Activated CD4-positive, alpha-beta T cell treated with anti-CD3 and anti-CD28 coated beads for 36 hours (primary cell): ENCODE measurements at regions not wholly inside any gene's neighbourhood (a gene's known extent, or its start where the extent isn't known, plus 50 kb on each side); places are given as distances from the start of the nearest gene placed in this dataset.

ENCODE experiments used
- ATAC-seq: fragments of 200-7000 bp; cut with Tn5 transposase; one replicate; pipeline ENCODE4 v1.10.0; 2021; ENCODE audit warnings: mild to moderate bottlenecking, moderate library complexity
- CTCF ChIA-PET: fragments of 350-600 bp; sonication (Branson Sonifier 250); formaldehyde crosslinking; loops from one replicate; lab custom pipeline; 2021; ENCODE audit warnings: antibody characterized with exemption; lab: Charles Lee
- POLR2A ChIA-PET: fragments of 350-600 bp; sonication (Branson Sonifier 250); formaldehyde crosslinking; loops from one replicate; lab custom pipeline; 2021; ENCODE audit warnings: antibody characterized with exemption, inconsistent platforms; lab: Charles Lee
- DNase-seq: peaks from one replicate; pipeline ENCODE4 v3.0.0-alpha.2; 2020
- H3K27ac Mint-ChIP-seq: one replicate; pipeline ENCODE4 v1.8.0; 2021; ENCODE audit warnings: mixed read lengths
- H3K27me3 Mint-ChIP-seq: one replicate; pipeline ENCODE4 v1.8.0; 2021; ENCODE audit warnings: mixed read lengths
- H3K36me3 Mint-ChIP-seq: one replicate; pipeline ENCODE4 v1.8.0; 2021; ENCODE audit warnings: low read depth, mixed read lengths
- H3K4me1 Mint-ChIP-seq: one replicate; pipeline ENCODE4 v1.8.0; 2021; ENCODE audit warnings: mixed read lengths
- H3K4me3 Mint-ChIP-seq: one replicate; pipeline ENCODE4 v1.8.0; 2021; ENCODE audit warnings: mild to moderate bottlenecking, moderate library complexity, mixed read lengths
- H3K9me3 Mint-ChIP-seq: one replicate; pipeline ENCODE4 v1.8.0; 2021; ENCODE audit warnings: low read depth, mixed read lengths
- intact Hi-C, 2 experiments: fragments of 100-400 bp; cut with DNase I in 1 of 2; cut with micrococcal nuclease in 1 of 2; formaldehyde crosslinking; loops; one replicate each; pipeline versions ENCODE4 v1.14.2 to v1.15.1; 2022 to 2024; cut with DNase I, micrococcal nuclease

DNA sequence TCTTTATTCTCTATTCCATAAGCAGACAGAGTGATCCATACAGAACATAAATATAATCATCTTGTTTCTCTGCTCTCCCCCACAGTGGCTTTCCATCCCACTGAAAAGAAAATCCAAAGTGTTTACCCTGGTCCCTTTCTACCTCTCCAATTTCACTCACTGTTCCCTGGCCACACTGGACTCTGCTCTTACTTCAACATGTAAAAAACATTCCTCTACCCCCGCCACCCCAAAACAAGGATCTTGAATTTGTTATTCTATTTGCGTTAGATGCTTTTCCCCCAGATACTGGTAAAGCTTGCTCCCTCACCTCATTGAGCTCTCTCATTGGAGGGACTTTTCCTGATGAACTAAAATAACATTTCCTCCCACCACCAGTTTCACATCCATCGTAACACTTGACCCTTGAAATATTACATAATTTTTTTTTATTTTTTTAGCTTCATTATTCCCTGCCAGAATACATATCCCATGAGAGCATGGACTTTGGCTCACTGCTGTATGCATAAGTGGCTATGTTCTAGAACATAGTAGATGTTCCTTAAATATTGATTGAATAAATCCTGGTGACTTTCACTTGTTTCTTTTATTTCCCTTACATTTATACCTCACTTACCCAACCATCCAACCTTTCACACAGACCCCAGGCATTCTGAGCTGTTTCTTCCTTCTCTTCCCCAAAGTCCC, 162.7 kb upstream of the MEIS2 start:
- ATAC-seq (no peak), DNase-seq (no peak)
- Mint-ChIP-seq H3K4me3 (no peak overlapping the region), H3K27ac (no peak overlapping the region), H3K27me3 (no peaks in the 10 kb centered on the region), H3K4me1 (no peaks in the 10 kb centered on the region), H3K36me3 (no peaks in the 10 kb centered on the region), H3K9me3 (no peaks in the 10 kb centered on the region)
- ChIA-PET CTCF (interaction anchor here (0.6 kb wide), 1 partner anchor 10 kb away, joined by 3 read pairs; no protein-coding TSS in a partner anchor), POLR2A (no interaction called here)
- intact Hi-C loops = no loop called here

DNA sequence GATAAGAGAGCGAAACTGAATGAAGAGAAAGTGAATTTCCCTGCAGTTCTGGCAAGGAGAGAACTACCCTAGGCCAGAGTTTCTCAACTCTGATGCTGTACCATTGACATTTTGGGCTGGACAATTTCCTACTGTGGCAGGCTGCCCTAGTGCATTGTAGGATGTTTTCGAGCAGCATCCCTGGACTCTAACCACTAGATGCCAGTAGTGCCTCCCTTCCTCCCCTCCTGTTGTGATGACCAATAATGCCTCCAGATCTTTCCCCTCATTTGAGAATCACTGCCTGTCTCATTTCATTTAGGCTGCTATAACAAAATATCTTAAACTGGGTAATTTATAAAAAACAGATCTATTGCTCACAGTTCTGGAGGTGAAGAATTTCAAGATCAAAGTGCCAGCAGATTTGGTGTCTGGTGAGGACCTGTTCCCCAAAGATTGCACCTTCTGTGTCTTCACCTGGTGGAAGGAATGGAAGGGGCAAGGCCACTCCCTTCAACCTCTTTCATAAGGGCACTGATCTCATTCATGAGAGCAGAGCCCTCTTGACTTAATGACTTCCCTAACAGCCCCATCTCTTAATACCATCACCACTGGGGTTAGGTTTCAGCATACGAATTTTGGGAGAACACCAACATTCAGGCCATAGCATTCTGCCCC, 188.9 kb upstream of the MEIS2 start:
- Mint-ChIP-seq H3K9me3 (peaks cover 5% of the 10 kb centered on the region), H3K27me3 (no peaks in the 10 kb centered on the region), H3K4me3 (no peak overlapping the region), H3K36me3 (no peaks in the 10 kb centered on the region), H3K4me1 (no peaks in the 10 kb centered on the region), H3K27ac (no peak overlapping the region)
- ChIA-PET CTCF (no interaction called here), POLR2A (no interaction called here)
- DNase-seq = no peak
- ATAC-seq = no peak
- intact Hi-C loops = no loop called here

DNA sequence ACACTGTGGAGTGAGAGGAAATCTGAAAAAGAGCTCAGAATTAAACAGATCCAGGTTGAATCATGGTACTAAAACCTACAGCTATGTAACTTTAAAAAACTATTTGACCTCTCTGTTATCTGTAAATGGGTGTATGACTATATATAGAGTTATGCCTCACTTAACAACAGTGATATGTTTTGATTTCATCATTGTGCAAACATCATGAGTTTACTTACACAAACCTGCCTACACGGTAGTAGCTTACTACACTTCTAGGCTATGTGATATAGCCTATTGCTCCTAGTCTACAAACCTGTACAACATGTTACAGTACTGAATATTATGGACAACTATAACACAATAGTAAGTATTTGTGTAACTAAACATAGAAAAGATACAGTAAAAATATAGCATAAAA, 191.6 kb upstream of the MEIS2 start:
- intact Hi-C loops = no loop called here
- peaks cover 2% of the 10 kb centered on the region for H3K9me3 Mint-ChIP-seq
- H3K36me3 Mint-ChIP-seq = no peaks in the 10 kb centered on the region
- H3K4me3 Mint-ChIP-seq = no peak overlapping the region
- H3K4me1 Mint-ChIP-seq = no peaks in the 10 kb centered on the region
- no peak overlapping the region for H3K27ac Mint-ChIP-seq
- ChIA-PET CTCF (no interaction called here), POLR2A (no interaction called here)
- DNase-seq (no peak), ATAC-seq (no peak)
- H3K27me3 Mint-ChIP-seq = no peaks in the 10 kb centered on the region

DNA sequence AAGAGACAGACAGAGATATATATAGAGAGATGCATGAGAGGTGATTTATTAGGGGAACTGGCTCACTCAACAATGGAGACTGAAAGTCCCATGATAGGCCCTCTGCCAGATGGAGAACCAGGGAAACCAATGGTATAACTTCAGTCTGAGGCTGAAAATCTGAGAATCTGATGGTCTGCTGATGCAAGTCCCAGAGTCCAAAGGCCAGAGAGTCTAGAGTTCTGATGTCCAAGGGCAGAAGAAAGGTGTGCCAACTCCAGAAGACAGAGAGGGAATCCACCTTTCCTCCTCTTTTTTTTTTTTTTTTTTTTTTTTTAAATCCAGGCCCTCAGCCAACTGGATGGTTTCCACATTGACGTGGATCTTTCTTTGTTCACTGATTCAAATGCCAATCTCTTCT, 197.9 kb upstream of the MEIS2 start:
- H3K27ac Mint-ChIP-seq = no peak overlapping the region
- no peak for DNase-seq
- no peaks in the 10 kb centered on the region for H3K36me3 Mint-ChIP-seq
- POLR2A ChIA-PET = no interaction called here
- ATAC-seq = no peak
- H3K27me3 Mint-ChIP-seq = no peaks in the 10 kb centered on the region
- CTCF ChIA-PET = no interaction called here
- no peaks in the 10 kb centered on the region for H3K4me1 Mint-ChIP-seq
- H3K9me3 Mint-ChIP-seq = peaks cover 2% of the 10 kb centered on the region
- H3K4me3 Mint-ChIP-seq = no peak overlapping the region
- intact Hi-C loops = no loop called here

DNA sequence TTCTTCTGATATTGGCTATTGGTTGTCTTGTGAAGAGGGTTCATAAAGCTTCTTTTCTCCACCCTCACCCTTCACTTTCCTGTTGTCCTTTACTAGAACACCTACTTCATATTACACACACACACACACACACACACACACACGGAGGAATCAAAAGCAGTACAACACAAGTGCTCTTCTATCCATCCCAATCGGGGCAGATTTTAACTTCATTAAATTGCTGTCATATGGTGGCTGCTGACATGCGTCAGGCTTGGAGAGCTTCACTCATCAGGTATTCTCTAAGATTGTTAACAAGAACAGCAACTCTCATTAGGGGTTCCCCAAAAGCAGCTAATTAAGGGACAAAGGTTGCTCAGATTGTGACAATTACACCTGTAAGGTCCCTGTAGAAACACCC, 239.1 kb upstream of the MEIS2 start:
- ChIA-PET POLR2A (no interaction called here), CTCF (no interaction called here)
- H3K36me3 Mint-ChIP-seq = no peaks in the 10 kb centered on the region
- no peak overlapping the region for H3K27ac Mint-ChIP-seq
- peaks cover 7% of the 10 kb centered on the region for H3K9me3 Mint-ChIP-seq
- no peak overlapping the region for H3K4me3 Mint-ChIP-seq
- ATAC-seq = no peak
- H3K4me1 Mint-ChIP-seq = no peaks in the 10 kb centered on the region
- DNase-seq = no peak
- no peaks in the 10 kb centered on the region for H3K27me3 Mint-ChIP-seq
- intact Hi-C loops = no loop called here

DNA sequence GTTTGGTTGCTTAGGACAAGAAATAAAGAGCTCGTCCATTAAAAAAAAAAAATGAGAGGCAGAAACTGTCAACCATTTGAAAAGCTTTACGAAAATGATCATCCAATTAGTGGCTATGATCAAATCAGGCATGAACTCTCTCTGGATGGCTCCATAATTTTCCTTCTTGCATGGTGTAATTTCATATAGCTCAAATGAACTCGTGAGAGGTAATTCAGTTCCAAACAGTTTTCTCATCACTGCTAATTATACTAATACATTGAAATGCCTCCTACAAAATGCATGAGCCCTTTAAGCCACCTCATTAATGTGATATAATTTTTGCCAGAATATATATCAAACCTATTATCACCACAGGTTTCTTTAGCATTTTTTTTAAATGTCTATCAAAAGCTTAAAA, 239.5 kb upstream of the MEIS2 start:
- DNase-seq = no peak
- Mint-ChIP-seq H3K36me3 (no peaks in the 10 kb centered on the region), H3K27ac (no peak overlapping the region), H3K27me3 (no peaks in the 10 kb centered on the region), H3K9me3 (peaks cover 7% of the 10 kb centered on the region), H3K4me3 (no peak overlapping the region), H3K4me1 (no peaks in the 10 kb centered on the region)
- POLR2A ChIA-PET = no interaction called here
- CTCF ChIA-PET = interaction anchor here (0.8 kb wide), 1 partner anchor 185 kb away, joined by 3 read pairs; no protein-coding TSS in a partner anchor
- no peak for ATAC-seq
- intact Hi-C loops = no loop called here

DNA sequence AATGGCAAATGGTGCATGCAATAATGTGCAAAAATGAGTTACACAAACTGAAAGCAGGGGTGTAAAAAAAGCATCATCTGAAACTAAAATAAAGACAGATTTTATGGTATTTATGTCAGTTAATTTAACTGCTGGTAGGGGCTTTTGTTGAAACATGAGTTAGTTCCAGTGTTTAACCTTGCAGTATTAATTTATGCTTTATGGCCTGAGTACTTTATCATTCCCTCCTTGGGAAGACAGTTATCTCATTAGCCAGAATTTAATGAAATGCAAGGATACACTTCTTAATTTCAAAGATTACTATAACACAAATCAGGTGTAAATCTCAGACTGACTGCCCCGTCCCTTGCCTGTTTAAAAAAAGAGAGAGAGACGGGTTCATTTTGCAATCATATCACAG, 240.1 kb upstream of the MEIS2 start:
- CTCF ChIA-PET = interaction anchor here (0.8 kb wide), 1 partner anchor 185 kb away, joined by 3 read pairs; no protein-coding TSS in a partner anchor

DNA sequence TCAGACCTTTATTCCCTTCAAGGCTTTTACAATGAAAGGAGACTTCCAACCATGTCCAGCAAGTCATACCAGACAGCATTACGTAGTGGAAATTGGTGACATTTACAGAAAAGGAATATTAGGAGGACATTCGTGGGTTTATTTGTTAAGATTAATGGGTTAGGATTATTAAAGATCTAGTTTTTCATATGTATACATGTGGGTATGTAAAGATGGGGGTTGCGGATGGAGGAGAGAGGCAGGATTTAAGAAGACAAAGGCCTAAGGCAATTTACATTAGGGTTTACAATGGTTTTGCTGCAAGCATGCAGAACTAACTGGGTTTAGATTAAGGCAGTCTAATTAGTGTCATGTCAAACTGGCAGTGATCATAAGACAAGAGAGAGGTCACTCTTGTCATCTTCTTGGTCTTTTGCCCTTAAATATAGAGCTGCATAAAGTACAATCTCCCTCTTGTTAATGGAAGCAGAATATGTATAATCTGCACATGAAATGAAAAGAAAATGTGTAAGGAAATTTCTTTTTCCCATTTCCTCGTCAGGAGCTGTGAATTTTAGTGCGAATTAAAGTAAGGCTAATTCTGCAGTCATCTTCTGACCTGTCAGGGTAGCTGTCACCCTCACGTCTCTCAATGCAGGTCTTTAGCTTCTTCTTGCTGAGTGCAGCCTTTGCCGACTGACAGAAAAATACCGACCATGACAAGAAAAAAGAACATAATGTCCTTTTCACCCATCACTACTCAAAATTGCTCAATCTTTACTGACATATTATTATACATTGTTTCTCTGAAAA, 258.9 kb upstream of the MEIS2 start:
- no peak overlapping the region for H3K4me3 Mint-ChIP-seq
- CTCF ChIA-PET = interaction anchor here (0.7 kb wide), 1 partner anchor 33 kb away, joined by 3 read pairs; no protein-coding TSS in a partner anchor
- H3K9me3 Mint-ChIP-seq = peaks cover 8% of the 10 kb centered on the region
- intact Hi-C loops = no loop called here
- no peaks in the 10 kb centered on the region for H3K36me3 Mint-ChIP-seq
- no peaks in the 10 kb centered on the region for H3K27me3 Mint-ChIP-seq
- H3K27ac Mint-ChIP-seq = no peak overlapping the region
- no peaks in the 10 kb centered on the region for H3K4me1 Mint-ChIP-seq
- DNase-seq (no peak), ATAC-seq (no peak)
- POLR2A ChIA-PET = no interaction called here

More for the DNA sequence above, 240.1 kb upstream of the MEIS2 start:
- ATAC-seq (no peak), DNase-seq (no peak)
- Mint-ChIP-seq H3K27ac (no peak overlapping the region), H3K4me1 (no peaks in the 10 kb centered on the region), H3K36me3 (no peaks in the 10 kb centered on the region), H3K4me3 (no peak overlapping the region), H3K9me3 (peaks cover 7% of the 10 kb centered on the region), H3K27me3 (no peaks in the 10 kb centered on the region)
- intact Hi-C loops = no loop called here
- POLR2A ChIA-PET = no interaction called here

DNA sequence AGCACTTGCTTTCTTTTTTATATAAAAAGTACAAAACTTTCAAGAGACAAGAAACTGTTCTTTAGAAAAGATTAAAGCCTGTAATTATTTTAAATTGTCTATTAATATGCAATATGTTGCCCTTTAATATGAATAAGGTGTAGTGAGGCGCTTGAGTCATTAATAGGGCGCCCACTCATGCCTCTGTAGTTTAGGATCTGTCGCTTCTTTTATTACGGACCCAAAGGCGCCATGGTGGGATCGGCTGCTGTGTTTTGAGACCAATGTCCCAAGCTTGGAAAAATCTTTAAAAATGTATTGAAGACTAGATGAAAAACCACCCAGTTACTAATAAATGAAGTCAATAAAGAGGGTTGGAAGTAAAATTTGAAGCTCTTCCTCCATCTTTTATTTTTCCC, 259.5 kb upstream of the MEIS2 start:
- CTCF ChIA-PET = interaction anchor here (0.6 to 1.2 kb wide), 3 partner anchors 10 to 405 kb away, joined by 3 read pairs; no protein-coding TSS in a partner anchor
- Mint-ChIP-seq H3K36me3 (no peaks in the 10 kb centered on the region), H3K9me3 (peaks cover 8% of the 10 kb centered on the region), H3K27me3 (no peaks in the 10 kb centered on the region), H3K27ac (no peak overlapping the region), H3K4me1 (no peaks in the 10 kb centered on the region), H3K4me3 (no peak overlapping the region)
- POLR2A ChIA-PET = no interaction called here
- ATAC-seq = no peak
- no peak for DNase-seq
- intact Hi-C loops = no loop called here

DNA sequence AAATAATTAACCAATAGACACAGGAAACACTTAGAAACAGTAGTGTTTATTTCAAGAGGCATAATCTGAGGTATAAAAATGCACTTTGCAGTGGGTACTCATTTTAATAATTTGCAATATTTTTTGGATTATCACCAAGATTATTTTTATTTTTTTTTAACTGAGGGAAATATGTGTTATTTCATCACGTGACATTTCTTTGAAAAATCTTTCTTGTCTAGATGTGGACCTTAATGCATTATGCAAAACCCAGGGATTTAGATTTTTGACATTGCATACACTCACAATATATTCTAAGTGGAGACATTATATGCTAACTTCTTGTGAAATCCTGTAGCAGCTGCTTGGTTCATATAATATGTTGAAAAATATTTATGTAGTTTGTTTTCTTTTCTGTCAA, 260.4 kb upstream of the MEIS2 start:
- no peak for ATAC-seq
- Mint-ChIP-seq H3K36me3 (no peaks in the 10 kb centered on the region), H3K4me3 (no peak overlapping the region), H3K9me3 (peaks cover 8% of the 10 kb centered on the region), H3K27me3 (no peaks in the 10 kb centered on the region), H3K4me1 (no peaks in the 10 kb centered on the region), H3K27ac (no peak overlapping the region)
- DNase-seq = no peak
- POLR2A ChIA-PET = no interaction called here
- intact Hi-C loops = no loop called here
- CTCF ChIA-PET = interaction anchor here (1.2 kb wide), 1 partner anchor 404 kb away, joined by 3 read pairs; no protein-coding TSS in a partner anchor

DNA sequence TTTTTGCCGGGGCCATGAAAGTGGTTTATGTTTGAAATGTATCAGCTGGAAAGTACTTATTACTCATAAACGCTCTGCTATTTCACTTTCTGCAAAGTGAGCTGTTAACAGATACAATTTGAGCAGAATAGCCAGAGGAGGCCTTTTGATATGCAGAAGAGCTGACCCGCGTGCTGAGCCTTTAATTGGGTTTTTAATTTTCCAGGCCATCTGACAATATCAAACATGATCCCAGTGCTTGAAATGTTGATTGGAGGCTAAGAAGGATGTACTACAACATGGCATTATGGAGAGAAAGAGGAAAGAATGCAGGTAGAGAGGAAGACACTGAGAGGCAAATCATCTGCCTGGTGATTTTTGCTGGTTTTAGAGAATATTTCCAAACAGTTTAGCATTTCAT, 261.3 kb upstream of the MEIS2 start:
- ChIA-PET POLR2A (no interaction called here), CTCF (no interaction called here)
- intact Hi-C loops = no loop called here

More for the DNA sequence above, 261.3 kb upstream of the MEIS2 start:
- Mint-ChIP-seq H3K4me1 (no peaks in the 10 kb centered on the region), H3K27ac (no peak overlapping the region), H3K4me3 (no peak overlapping the region), H3K9me3 (peaks cover 5% of the 10 kb centered on the region), H3K36me3 (no peaks in the 10 kb centered on the region), H3K27me3 (no peaks in the 10 kb centered on the region)
- DNase-seq (no peak), ATAC-seq (no peak)
